Left lung (tissue), 4 donors: ENCODE measurements at regions not wholly inside any gene's neighbourhood (a gene's known extent, or its start where the extent isn't known, plus 50 kb on each side); places are given as distances from the start of the nearest gene placed in this dataset.

Source experiments
- ATAC-seq: fragments of 200-7000 bp; cut with Tn5 transposase; one replicate; pipeline ENCODE4 v1.9.1; 2020; ENCODE audit warnings: moderate library complexity
- DNase-seq, 4 donors: peaks; one replicate each; pipeline ENCODE4 v3.0.0-alpha.2; 2013 to 2020
- H3K27ac ChIP-seq, 2 donors: fragments of 200-600 bp; sonication (generic) in 1 of 2; one replicate each; pipeline versions ENCODE4 v1.5.0 to v1.8.0; 2020 to 2021
- H3K27me3 ChIP-seq, 2 donors: fragments of 200-600 bp; sonication (generic) in 1 of 2; one replicate each; pipeline versions ENCODE4 v1.5.0 to v1.8.0; 2020 to 2021
- H3K36me3 ChIP-seq, 2 donors: fragments of 200-600 bp; sonication (generic) in 1 of 2; one replicate each; pipeline versions ENCODE4 v1.5.0 to v1.8.0; 2020 to 2021
- H3K4me1 ChIP-seq, 2 donors: fragments of 200-600 bp; one replicate each; pipeline ENCODE4 v1.8.0; 2021
- H3K4me3 ChIP-seq, 2 donors: fragments of 200-600 bp; sonication (generic) in 1 of 2; one replicate each; pipeline versions ENCODE4 v1.5.0 to v1.8.0; 2020 to 2021; ENCODE audit warnings: mild to moderate bottlenecking in 1 of 2
- H3K9me3 ChIP-seq, 2 donors: fragments of 200-600 bp; sonication (generic) in 1 of 2; one replicate each; pipeline versions ENCODE4 v1.5.0 to v1.8.0; 2020 to 2021
- CTCF ChIP-seq, 2 donors: fragments of 200-600 bp; sonication (generic) in 1 of 2; IDR thresholded peaks; one replicate each; pipeline versions ENCODE4 v1.5.0 to v1.8.0; 2021; ENCODE audit warnings: antibody characterized with exemption in 2 of 2
- intact Hi-C, 2 donors: fragments of 100-400 bp; cut with DNase I; formaldehyde crosslinking; loops; one replicate each; pipeline versions ENCODE4 v1.11.2 to v1.14.2; 2022
- donor health status: DM: no; HTN: yes; CAD: no.
- donor health status: DM: no; HTN: no; CAD: no.

- TF ChIP-seq CTCF (IDR thresholded peaks at IDR 0.05) = no peak
- Histone ChIP-seq H3K4me1 (no peaks in the 10 kb centered on the region), H3K9me3 (no peaks in the 10 kb centered on the region), H3K36me3 (no peaks in the 10 kb centered on the region), H3K27ac (no peak overlapping the region), H3K4me3 (no peak overlapping the region), H3K27me3 (no peaks in the 10 kb centered on the region)
- peak; percentile 27 for ATAC-seq
- intact Hi-C loops = no loop called here
- DNase-seq = no peak
Measured at GRCh38 chr18:44465381-44465841, 215.3 kb upstream of the SETBP1 start.

- intact Hi-C loops = no loop called here
- Histone ChIP-seq H3K36me3 (no peaks in the 10 kb centered on the region), H3K4me1 (no peaks in the 10 kb centered on the region), H3K27me3 (no peaks in the 10 kb centered on the region), H3K4me3 (no peak overlapping the region), H3K27ac (no peak overlapping the region), H3K9me3 (no peaks in the 10 kb centered on the region)
- no peak for TF ChIP-seq CTCF (IDR thresholded peaks at IDR 0.05)
- no peak for DNase-seq
- ATAC-seq = no peak
Measured at GRCh38 chr18:44466997-44467396, 213.7 kb upstream of the SETBP1 start.

- no peak for DNase-seq
- H3K36me3 ChIP-seq = no peaks in the 10 kb centered on the region
- intact Hi-C loops = no loop called here
- H3K27ac ChIP-seq = no peak overlapping the region
- no peak for TF ChIP-seq CTCF (IDR thresholded peaks at IDR 0.05)
- no peaks in the 10 kb centered on the region for H3K27me3 ChIP-seq
- H3K4me1 ChIP-seq = no peaks in the 10 kb centered on the region
- H3K9me3 ChIP-seq = no peaks in the 10 kb centered on the region
- no peak for ATAC-seq
- no peak overlapping the region for H3K4me3 ChIP-seq
Measured at GRCh38 chr18:44467718-44468117, 213.0 kb upstream of the SETBP1 start.

- Histone ChIP-seq H3K27me3 (no peaks in the 10 kb centered on the region), H3K9me3 (peaks cover 0 to 2% of the 10 kb centered on the region in 2 donors), H3K4me3 (no peak overlapping the region), H3K27ac (no peak overlapping the region), H3K4me1 (no peaks in the 10 kb centered on the region), H3K36me3 (no peaks in the 10 kb centered on the region)
- intact Hi-C loops = no loop called here
- DNase-seq (no peak), ATAC-seq (no peak)
- no peak for TF ChIP-seq CTCF (IDR thresholded peaks at IDR 0.05)
Measured at GRCh38 chr18:44473394-44474066, 207.2 kb upstream of the SETBP1 start.

- H3K27ac ChIP-seq = no peak overlapping the region
- H3K4me1 ChIP-seq = no peaks in the 10 kb centered on the region
- DNase-seq (no peak), ATAC-seq (no peak)
- no peaks in the 10 kb centered on the region for H3K36me3 ChIP-seq
- no peaks in the 10 kb centered on the region for H3K27me3 ChIP-seq
- H3K4me3 ChIP-seq = no peak overlapping the region
- intact Hi-C loops = no loop called here
- TF ChIP-seq CTCF (IDR thresholded peaks at IDR 0.05) = no peak
- peaks cover 0 to 5% of the 10 kb centered on the region in 2 donors for H3K9me3 ChIP-seq
Measured at GRCh38 chr18:44474067-44474411, 206.6 kb upstream of the SETBP1 start.
